SK-N-SH treated with all-trans-retinoic acid at 6 μM for 48 hours (cell line): ENCODE measurements at regions not wholly inside any gene's neighbourhood (a gene's known extent, or its start where the extent isn't known, plus 50 kb on each side); places are given as distances from the start of the nearest gene placed in this dataset.

Experiments used
- BACH2 ChIP-seq: fragments of 250-450 bp; sonication (Bioruptor Pico); IDR thresholded peaks from 2 replicates; pipeline ENCODE4 v1.9.0; 2021; ENCODE audit warnings: mild to moderate bottlenecking, borderline replicate concordance
- CREB5 ChIP-seq: fragments of 250-450 bp; sonication (Bioruptor Pico); IDR thresholded peaks from 2 replicates; pipeline ENCODE4 v1.5.1; 2020; ENCODE audit warnings: low read depth, mild to moderate bottlenecking, moderate library complexity
- ESRRG ChIP-seq: fragments of 250-450 bp; sonication (Bioruptor Pico); IDR thresholded peaks from 2 replicates; pipeline ENCODE4 v1.6.1; 2021; ENCODE audit warnings: mild to moderate bottlenecking
- PATZ1 ChIP-seq: fragments of 250-450 bp; sonication (Bioruptor Pico); IDR thresholded peaks from 2 replicates; pipeline ENCODE4 v1.8.0; 2020; ENCODE audit warnings: mild to moderate bottlenecking, moderate library complexity, borderline replicate concordance
- RARB ChIP-seq: fragments of 250-450 bp; sonication (Bioruptor Pico); IDR thresholded peaks from 2 replicates; pipeline ENCODE4 v1.8.0; 2021; ENCODE audit warnings: mild to moderate bottlenecking, moderate library complexity
- ZFP30 ChIP-seq: fragments of 450-650 bp; formaldehyde crosslinking; IDR thresholded peaks from 2 replicates; pipeline ENCODE4 v1.5.0; 2022; ENCODE audit warnings: mild to moderate bottlenecking, moderate library complexity

GRCh38 chr9:81771571-81771970, 82.2 kb upstream of the TLE1 start:
- TF ChIP-seq CREB5 (CRISPR knock-in tag) (no peak), BACH2 (CRISPR knock-in tag) (no peak), ESRRG (CRISPR knock-in tag) (no peak), ZFP30 (CRISPR knock-in tag) (no peak), PATZ1 (CRISPR knock-in tag) (no peak), RARB (CRISPR knock-in tag) (no peak)
